ENCODE measurements at regions not wholly inside any gene's neighbourhood (a gene's known extent, or its start where the extent isn't known, plus 50 kb on each side); places are given as distances from the start of the nearest gene placed in this dataset.

- DNase-seq (ENCODE audit: low spot score) = no peak
These were observed 363.9 kb downstream of the PREX1 start for GRCh38 chr20:48463916-48464315.

GRCh38 chr20:48463096-48463720 lies 364.6 kb downstream of the PREX1 start:
- DNase-seq (ENCODE audit: low spot score) = no peak

GRCh38 chr20:48461735-48462119 lies 366.1 kb downstream of the PREX1 start:
- DNase-seq (ENCODE audit: low spot score) = no peak

- no peak for DNase-seq (ENCODE audit: low spot score)
These were observed 366.6 kb downstream of the PREX1 start for GRCh38 chr20:48461091-48461734.

- no peak for DNase-seq (ENCODE audit: low spot score)
These were observed 367.1 kb downstream of the PREX1 start for GRCh38 chr20:48460681-48461080.

GRCh38 chr20:48459722-48460395 lies 367.9 kb downstream of the PREX1 start:
- DNase-seq (ENCODE audit: low spot score) = no peak

GRCh38 chr20:48458601-48459385 lies 369.0 kb downstream of the PREX1 start:
- DNase-seq (ENCODE audit: low spot score) = no peak

- no peak for DNase-seq (ENCODE audit: low spot score)
These were observed 369.8 kb downstream of the PREX1 start for GRCh38 chr20:48458003-48458377.

GRCh38 chr20:48457193-48458002 lies 370.4 kb downstream of the PREX1 start:
- DNase-seq (ENCODE audit: low spot score) = no peak

GRCh38 chr20:48456366-48457192 lies 371.2 kb downstream of the PREX1 start:
- DNase-seq (ENCODE audit: low spot score) = no peak

- no peak for DNase-seq (ENCODE audit: low spot score)
These were observed 372.0 kb downstream of the PREX1 start for GRCh38 chr20:48455651-48456365.

- no peak for DNase-seq (ENCODE audit: low spot score)
These were observed 372.9 kb downstream of the PREX1 start for GRCh38 chr20:48454671-48455490.

- no peak for DNase-seq (ENCODE audit: low spot score)
These were observed 374.2 kb downstream of the PREX1 start for GRCh38 chr20:48453477-48454093.

GRCh38 chr20:48451401-48451800 lies 376.4 kb downstream of the PREX1 start:
- DNase-seq (ENCODE audit: low spot score) = no peak

GRCh38 chr20:48448666-48449600 lies 378.9 kb downstream of the PREX1 start:
- no peak for DNase-seq (ENCODE audit: low spot score)

- no peak for DNase-seq (ENCODE audit: low spot score)
These were observed 380.3 kb downstream of the PREX1 start for GRCh38 chr20:48447456-48447855.

- no peak for DNase-seq (ENCODE audit: low spot score)
These were observed 382.0 kb downstream of the PREX1 start for GRCh38 chr20:48445827-48446226.

- no peak for DNase-seq (ENCODE audit: low spot score)
These were observed 383.6 kb downstream of the PREX1 start for GRCh38 chr20:48444249-48444648.
